ENCODE measurements at regions not wholly inside any gene's neighbourhood (a gene's known extent, or its start where the extent isn't known, plus 50 kb on each side); places are given as distances from the start of the nearest gene placed in this dataset.

DNA sequence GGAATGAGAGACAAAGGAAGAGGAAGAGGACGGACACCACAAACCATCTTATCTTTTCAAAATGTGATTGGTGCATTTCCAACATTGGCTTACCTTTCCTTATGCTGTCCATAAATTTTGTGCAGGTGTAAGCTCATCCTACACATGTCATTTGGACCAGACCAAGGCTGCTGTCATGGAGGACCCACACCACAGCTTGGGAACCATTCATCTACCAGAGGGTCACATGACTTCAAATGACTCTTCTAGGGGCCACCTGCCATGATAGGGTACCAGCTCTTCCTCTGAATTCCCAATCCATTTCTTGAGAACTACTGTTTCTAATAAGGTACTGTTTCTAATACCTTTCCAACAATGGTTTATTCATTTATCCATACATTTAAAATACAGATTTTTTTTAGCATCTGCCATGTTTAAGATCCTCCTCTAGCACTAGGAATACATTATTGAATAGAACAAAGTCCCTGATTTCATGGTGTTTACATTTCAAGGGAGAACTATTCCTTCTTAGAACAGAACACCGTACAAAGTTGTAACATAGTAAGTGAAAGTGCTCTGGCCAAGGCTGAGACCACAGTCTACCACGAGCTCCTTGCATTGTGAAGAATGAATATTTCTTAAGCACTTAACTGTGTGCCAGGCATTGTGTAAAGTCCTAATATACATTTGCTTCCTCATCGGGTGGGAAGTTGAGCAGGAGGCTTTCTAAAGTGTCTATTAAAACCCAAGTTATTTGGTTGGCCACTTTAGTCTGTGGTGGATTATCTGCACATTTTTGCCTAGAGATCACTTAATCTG, 246.1 kb upstream of the FN1 start:
- no peak for DNase-seq
- no peaks in the 10 kb centered on the region for H3K27me3 Mint-ChIP-seq (ENCODE audit: unreplicated experiment)
- no peak overlapping the region for H3K27ac Mint-ChIP-seq (ENCODE audit: unreplicated experiment)
- no peaks in the 10 kb centered on the region for H3K4me1 Mint-ChIP-seq (ENCODE audit: low read depth, unreplicated experiment)
- no peaks in the 10 kb centered on the region for H3K36me3 Mint-ChIP-seq (ENCODE audit: unreplicated experiment)
- TF ChIP-seq, protein P1, sequence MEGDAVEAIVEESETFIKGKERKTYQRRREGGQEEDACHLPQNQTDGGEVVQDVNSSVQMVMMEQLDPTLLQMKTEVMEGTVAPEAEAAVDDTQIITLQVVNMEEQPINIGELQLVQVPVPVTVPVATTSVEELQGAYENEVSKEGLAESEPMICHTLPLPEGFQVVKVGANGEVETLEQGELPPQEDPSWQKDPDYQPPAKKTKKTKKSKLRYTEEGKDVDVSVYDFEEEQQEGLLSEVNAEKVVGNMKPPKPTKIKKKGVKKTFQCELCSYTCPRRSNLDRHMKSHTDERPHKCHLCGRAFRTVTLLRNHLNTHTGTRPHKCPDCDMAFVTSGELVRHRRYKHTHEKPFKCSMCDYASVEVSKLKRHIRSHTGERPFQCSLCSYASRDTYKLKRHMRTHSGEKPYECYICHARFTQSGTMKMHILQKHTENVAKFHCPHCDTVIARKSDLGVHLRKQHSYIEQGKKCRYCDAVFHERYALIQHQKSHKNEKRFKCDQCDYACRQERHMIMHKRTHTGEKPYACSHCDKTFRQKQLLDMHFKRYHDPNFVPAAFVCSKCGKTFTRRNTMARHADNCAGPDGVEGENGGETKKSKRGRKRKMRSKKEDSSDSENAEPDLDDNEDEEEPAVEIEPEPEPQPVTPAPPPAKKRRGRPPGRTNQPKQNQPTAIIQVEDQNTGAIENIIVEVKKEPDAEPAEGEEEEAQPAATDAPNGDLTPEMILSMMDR (IDR thresholded peaks at IDR 0.05; ENCODE audit: partially characterized antibody, unreplicated experiment) = no peak
- H3K9me3 Mint-ChIP-seq (ENCODE audit: unreplicated experiment) = no peaks in the 10 kb centered on the region
- H3K4me3 Mint-ChIP-seq (ENCODE audit: unreplicated experiment) = no peak overlapping the region

DNA sequence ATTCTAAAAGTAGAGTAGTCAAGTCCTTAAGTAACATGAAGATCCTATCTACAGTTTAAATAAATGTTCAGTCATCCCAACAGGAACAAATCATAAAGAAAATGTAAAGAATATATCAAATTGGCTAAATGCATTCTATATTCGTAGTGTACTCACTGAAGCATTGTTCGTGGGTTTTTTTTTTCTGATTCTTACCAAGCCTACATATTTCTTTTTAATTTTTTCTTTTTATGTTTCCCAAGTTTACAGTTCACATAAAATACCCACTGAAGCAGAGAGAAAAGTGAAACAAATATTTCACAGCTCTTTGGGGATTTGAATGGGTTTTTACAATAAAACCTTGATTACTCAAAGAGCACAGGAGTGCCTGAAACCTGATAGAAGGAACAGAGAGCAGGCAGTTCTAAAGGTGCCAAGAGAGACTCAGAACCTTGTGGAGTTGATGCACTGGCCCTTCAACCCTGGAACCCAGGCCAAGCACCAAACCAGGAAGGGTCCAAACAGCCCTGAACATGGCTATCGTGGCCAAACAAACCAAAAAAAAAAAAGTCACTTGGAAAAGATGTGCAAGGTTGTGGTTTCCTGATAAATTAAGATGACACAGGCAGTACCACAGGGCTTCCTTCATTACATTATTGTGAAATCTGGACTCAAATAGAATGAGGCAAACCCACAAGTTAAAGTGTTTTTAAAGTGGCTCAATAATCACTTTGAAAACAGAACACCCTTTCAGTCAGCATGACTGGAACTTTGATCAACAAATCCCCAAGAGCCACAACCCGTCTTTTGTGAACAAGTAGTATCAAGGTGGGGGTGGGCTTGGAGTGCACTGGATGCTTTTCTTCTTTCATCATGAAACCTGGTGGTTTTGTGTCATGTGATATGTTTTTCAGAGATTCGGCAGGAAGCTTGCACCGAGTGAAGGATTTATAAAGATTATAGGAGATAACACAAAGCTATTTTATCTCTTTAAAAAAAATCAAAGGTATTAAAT, 245.0 kb upstream of the FN1 start:
- Mint-ChIP-seq H3K4me3 (ENCODE audit: unreplicated experiment) (no peak overlapping the region), H3K27ac (ENCODE audit: unreplicated experiment) (no peak overlapping the region), H3K9me3 (ENCODE audit: unreplicated experiment) (no peaks in the 10 kb centered on the region), H3K27me3 (ENCODE audit: unreplicated experiment) (no peaks in the 10 kb centered on the region), H3K4me1 (ENCODE audit: low read depth, unreplicated experiment) (no peaks in the 10 kb centered on the region), H3K36me3 (ENCODE audit: unreplicated experiment) (no peaks in the 10 kb centered on the region)
- DNase-seq = no peak
- TF ChIP-seq, protein P1 (IDR thresholded peaks at IDR 0.05; ENCODE audit: partially characterized antibody, unreplicated experiment) = no peak

DNA sequence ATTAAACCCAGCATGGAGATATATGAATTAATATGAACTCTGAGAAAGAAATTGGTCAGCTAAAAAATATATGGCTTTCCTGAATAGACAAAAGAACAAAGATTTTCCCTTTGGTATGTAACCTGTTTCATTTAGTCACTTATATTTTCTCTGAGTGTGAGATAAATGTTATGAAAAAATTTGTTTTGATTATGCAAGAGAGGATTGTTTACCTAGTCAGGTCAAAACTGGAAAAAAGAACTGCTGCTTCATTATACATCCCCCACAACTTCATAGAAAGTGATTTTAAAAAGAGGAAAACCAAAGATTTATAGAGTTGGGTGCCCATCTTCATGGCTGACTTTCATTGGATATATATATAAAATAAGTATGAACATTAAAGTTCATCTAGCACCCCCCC, 242.2 kb upstream of the FN1 start:
- no peaks in the 10 kb centered on the region for H3K36me3 Mint-ChIP-seq (ENCODE audit: unreplicated experiment)
- no peak overlapping the region for H3K4me3 Mint-ChIP-seq (ENCODE audit: unreplicated experiment)
- no peak overlapping the region for H3K27ac Mint-ChIP-seq (ENCODE audit: unreplicated experiment)
- H3K9me3 Mint-ChIP-seq (ENCODE audit: unreplicated experiment) = no peaks in the 10 kb centered on the region
- H3K27me3 Mint-ChIP-seq (ENCODE audit: unreplicated experiment) = no peaks in the 10 kb centered on the region
- DNase-seq = no peak
- TF ChIP-seq, protein P1 (IDR thresholded peaks at IDR 0.05; ENCODE audit: partially characterized antibody, unreplicated experiment) = no peak
- H3K4me1 Mint-ChIP-seq (ENCODE audit: low read depth, unreplicated experiment) = no peaks in the 10 kb centered on the region

DNA sequence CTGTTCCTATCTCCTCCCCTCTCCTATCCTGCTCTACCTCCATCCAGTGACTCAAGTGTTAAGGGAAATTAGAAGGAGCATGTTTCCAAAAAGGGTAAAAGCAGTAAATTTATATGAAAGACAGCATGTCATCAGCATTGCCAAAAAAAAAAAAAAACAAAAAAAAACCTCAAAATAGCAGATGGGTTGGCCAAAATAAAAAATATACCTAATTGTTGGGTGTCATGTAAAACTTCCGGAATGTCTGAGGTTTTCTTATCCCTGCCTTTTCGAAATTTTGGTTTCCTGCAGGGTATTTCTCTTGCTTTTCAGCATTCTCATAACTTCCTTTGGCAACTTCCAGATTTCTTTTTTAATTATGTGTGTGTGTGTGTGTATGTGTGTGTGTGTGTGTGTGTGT, 241.6 kb upstream of the FN1 start:
- Mint-ChIP-seq H3K27ac (ENCODE audit: unreplicated experiment) (no peak overlapping the region), H3K4me1 (ENCODE audit: low read depth, unreplicated experiment) (no peaks in the 10 kb centered on the region), H3K4me3 (ENCODE audit: unreplicated experiment) (no peak overlapping the region), H3K9me3 (ENCODE audit: unreplicated experiment) (no peaks in the 10 kb centered on the region), H3K36me3 (ENCODE audit: unreplicated experiment) (no peaks in the 10 kb centered on the region), H3K27me3 (ENCODE audit: unreplicated experiment) (no peaks in the 10 kb centered on the region)
- DNase-seq = no peak
- TF ChIP-seq, protein P1 (IDR thresholded peaks at IDR 0.05; ENCODE audit: partially characterized antibody, unreplicated experiment) = no peak
